ENCODE measurements at regions not wholly inside any gene's neighbourhood (a gene's known extent, or its start where the extent isn't known, plus 50 kb on each side); places are given as distances from the start of the nearest gene placed in this dataset.

- TF ChIP-seq POLR2A (IDR thresholded peaks at IDR 0.05) = no peak
- no peak for TF ChIP-seq CTCF (IDR thresholded peaks at IDR 0.05)
These were observed 218.8 kb upstream of the B3GAT1 start for GRCh38 chr11:134630861-134631260.

Data from adrenal gland (tissue), 5 donors.